Calu3 (cell line): ENCODE measurements at regions not wholly inside any gene's neighbourhood (a gene's known extent, or its start where the extent isn't known, plus 50 kb on each side); places are given as distances from the start of the nearest gene placed in this dataset.

Source experiments
- BruUV-seq: library from RNA; stranded (reverse); fragments of 400-500 nt; replicated peaks from 2 replicates; lab custom pipeline; 2021; lab: Mats Ljungman, UMichigan
- CTCF ChIA-PET: fragments of 300-600 bp; sonication (Branson Sonifier 250); formaldehyde crosslinking; loops from one replicate; lab custom pipeline; 2022; ENCODE audit warnings: antibody characterized with exemption; lab: Charles Lee
- DNase-seq: peaks from one replicate; pipeline ENCODE4 v3.0.0; 2022
- H3K27ac Mint-ChIP-seq: one replicate; pipeline ENCODE4 v1.8.0; 2022; ENCODE audit warnings: mixed read lengths; ENCODE audit not compliant: unreplicated experiment
- H3K27me3 Mint-ChIP-seq: one replicate; pipeline ENCODE4 v1.8.0; 2022; ENCODE audit warnings: mixed read lengths; ENCODE audit not compliant: unreplicated experiment
- H3K36me3 Mint-ChIP-seq: one replicate; pipeline ENCODE4 v1.8.0; 2022; ENCODE audit warnings: mild to moderate bottlenecking, moderate library complexity, mixed read lengths; ENCODE audit not compliant: insufficient read depth, unreplicated experiment
- H3K4me1 Mint-ChIP-seq: one replicate; pipeline ENCODE4 v1.8.0; 2022; ENCODE audit warnings: mild to moderate bottlenecking, low read depth, mixed read lengths; ENCODE audit not compliant: unreplicated experiment
- H3K4me3 Mint-ChIP-seq: one replicate; pipeline ENCODE4 v1.8.0; 2022; ENCODE audit warnings: mild to moderate bottlenecking, low read depth, moderate library complexity, mixed read lengths; ENCODE audit not compliant: unreplicated experiment
- H3K9me3 Mint-ChIP-seq: one replicate; pipeline ENCODE4 v1.8.0; 2022; ENCODE audit warnings: low read depth, mixed read lengths; ENCODE audit not compliant: unreplicated experiment
- CTCF ChIP-seq: fragments of 200-600 bp; IDR thresholded peaks from one replicate; pipeline ENCODE4 v1.8.0; 2022; ENCODE audit warnings: antibody characterized with exemption; ENCODE audit not compliant: unreplicated experiment
- intact Hi-C: fragments of 100-400 bp; cut with micrococcal nuclease; formaldehyde crosslinking; loops from one replicate; pipeline ENCODE4 v1.10.0; 2022; ENCODE audit not compliant: unreplicated experiment

- no peak for DNase-seq
- no peak overlapping the region for H3K27ac Mint-ChIP-seq
- H3K36me3 Mint-ChIP-seq = no peaks in the 10 kb centered on the region
- BruUV-seq = no TSS peak
- H3K4me1 Mint-ChIP-seq = no peaks in the 10 kb centered on the region
- no peak overlapping the region for H3K4me3 Mint-ChIP-seq
- intact Hi-C loops = no loop called here
- no peaks in the 10 kb centered on the region for H3K27me3 Mint-ChIP-seq
- TF ChIP-seq CTCF = no peak
- H3K9me3 Mint-ChIP-seq = no peaks in the 10 kb centered on the region
- CTCF ChIA-PET = no interaction called here
Measured at GRCh38 chr13:22861958-22862466, 318.8 kb upstream of the SGCG start.

- Mint-ChIP-seq H3K36me3 (no peaks in the 10 kb centered on the region), H3K9me3 (no peaks in the 10 kb centered on the region)
- BruUV-seq = no TSS peak
Measured at GRCh38 chr13:22862478-22862877, 318.3 kb upstream of the SGCG start.

GRCh38 chr13:22866221-22866620 is 314.6 kb upstream of the SGCG start:
- Mint-ChIP-seq H3K36me3 (no peaks in the 10 kb centered on the region), H3K27me3 (no peaks in the 10 kb centered on the region), H3K27ac (no peak overlapping the region), H3K4me3 (no peak overlapping the region), H3K9me3 (no peaks in the 10 kb centered on the region), H3K4me1 (no peaks in the 10 kb centered on the region)
- no TSS peak for BruUV-seq
- CTCF ChIA-PET = interaction anchor here (0.7 kb wide), 1 partner anchor 418 kb away, joined by 3 read pairs; no protein-coding TSS in a partner anchor
- DNase-seq = no peak
- intact Hi-C loops = no loop called here
- no peak for TF ChIP-seq CTCF

More at GRCh38 chr13:22862478-22862877, 318.3 kb upstream of the SGCG start:
- CTCF ChIA-PET = no interaction called here
- TF ChIP-seq CTCF = no peak
- no peak overlapping the region for H3K4me3 Mint-ChIP-seq
- no peak overlapping the region for H3K27ac Mint-ChIP-seq
- DNase-seq = no peak
- no peaks in the 10 kb centered on the region for H3K27me3 Mint-ChIP-seq
- H3K4me1 Mint-ChIP-seq = no peaks in the 10 kb centered on the region
- intact Hi-C loops = no loop called here

- Mint-ChIP-seq H3K9me3 (peaks cover 7% of the 10 kb centered on the region), H3K27me3 (no peaks in the 10 kb centered on the region), H3K36me3 (no peaks in the 10 kb centered on the region), H3K27ac (no peak overlapping the region), H3K4me3 (no peak overlapping the region), H3K4me1 (no peaks in the 10 kb centered on the region)
- CTCF ChIA-PET = no interaction called here
- intact Hi-C loops = no loop called here
- no peak for TF ChIP-seq CTCF
- BruUV-seq = no TSS peak
- no peak for DNase-seq
Measured at GRCh38 chr13:22871231-22871630, 309.5 kb upstream of the SGCG start.
